ENCODE measurements at regions not wholly inside any gene's neighbourhood (a gene's known extent, or its start where the extent isn't known, plus 50 kb on each side); places are given as distances from the start of the nearest gene placed in this dataset.

DNA sequence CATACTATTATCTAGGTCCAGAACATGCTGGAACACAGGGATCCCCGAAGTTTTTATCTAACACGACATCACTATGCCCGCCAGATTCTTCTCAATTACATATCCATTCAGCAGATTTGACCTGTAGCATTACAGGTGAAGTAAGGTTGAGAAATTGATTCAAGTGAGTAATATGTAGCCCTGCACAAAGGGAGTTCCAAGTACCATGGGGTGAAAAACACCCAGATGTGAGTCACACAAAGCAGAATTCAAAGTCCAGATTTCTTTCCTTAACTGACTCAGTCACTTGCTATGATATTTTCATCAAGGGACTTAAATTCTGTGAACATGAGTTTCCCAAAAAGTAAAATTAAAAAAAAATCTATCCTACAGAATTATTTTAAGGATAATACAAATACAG lies 655.4 kb upstream of the PTCHD4 start:
- WGBS = 58% methylated on average over 3 of the region's 3 CpGs
- TF ChIP-seq MAX (IDR thresholded peaks at IDR 0.05) (no peak), GABPA (IDR thresholded peaks at IDR 0.05 in 1 of 2, conservative IDR thresholded peaks at IDR 0.05 in 1 of 2) (no peak), EGR1 (IDR thresholded peaks at IDR 0.05; ENCODE audit: low read depth in 2 of 2) (no peak), HNF4G (IDR thresholded peaks at IDR 0.05) (no peak), RAD21 (IDR thresholded peaks at IDR 0.05) (no peak), JUND (IDR thresholded peaks at IDR 0.05) (no peak), YY1 (IDR thresholded peaks at IDR 0.05) (no peak), FOXA2 (IDR thresholded peaks at IDR 0.05) (no peak), SP1 (IDR thresholded peaks at IDR 0.05) (no peak), RXRA (IDR thresholded peaks at IDR 0.05) (no peak), NR2F2 (IDR thresholded peaks at IDR 0.05) (no peak), HNF4A (conservative IDR thresholded peaks at IDR 0.05) (no peak), ATF3 (IDR thresholded peaks at IDR 0.05) (no peak), TAF1 (conservative IDR thresholded peaks at IDR 0.05) (no peak), FOXA1 (IDR thresholded peaks at IDR 0.05) (no peak)
- TF ChIP-seq, protein P1, sequence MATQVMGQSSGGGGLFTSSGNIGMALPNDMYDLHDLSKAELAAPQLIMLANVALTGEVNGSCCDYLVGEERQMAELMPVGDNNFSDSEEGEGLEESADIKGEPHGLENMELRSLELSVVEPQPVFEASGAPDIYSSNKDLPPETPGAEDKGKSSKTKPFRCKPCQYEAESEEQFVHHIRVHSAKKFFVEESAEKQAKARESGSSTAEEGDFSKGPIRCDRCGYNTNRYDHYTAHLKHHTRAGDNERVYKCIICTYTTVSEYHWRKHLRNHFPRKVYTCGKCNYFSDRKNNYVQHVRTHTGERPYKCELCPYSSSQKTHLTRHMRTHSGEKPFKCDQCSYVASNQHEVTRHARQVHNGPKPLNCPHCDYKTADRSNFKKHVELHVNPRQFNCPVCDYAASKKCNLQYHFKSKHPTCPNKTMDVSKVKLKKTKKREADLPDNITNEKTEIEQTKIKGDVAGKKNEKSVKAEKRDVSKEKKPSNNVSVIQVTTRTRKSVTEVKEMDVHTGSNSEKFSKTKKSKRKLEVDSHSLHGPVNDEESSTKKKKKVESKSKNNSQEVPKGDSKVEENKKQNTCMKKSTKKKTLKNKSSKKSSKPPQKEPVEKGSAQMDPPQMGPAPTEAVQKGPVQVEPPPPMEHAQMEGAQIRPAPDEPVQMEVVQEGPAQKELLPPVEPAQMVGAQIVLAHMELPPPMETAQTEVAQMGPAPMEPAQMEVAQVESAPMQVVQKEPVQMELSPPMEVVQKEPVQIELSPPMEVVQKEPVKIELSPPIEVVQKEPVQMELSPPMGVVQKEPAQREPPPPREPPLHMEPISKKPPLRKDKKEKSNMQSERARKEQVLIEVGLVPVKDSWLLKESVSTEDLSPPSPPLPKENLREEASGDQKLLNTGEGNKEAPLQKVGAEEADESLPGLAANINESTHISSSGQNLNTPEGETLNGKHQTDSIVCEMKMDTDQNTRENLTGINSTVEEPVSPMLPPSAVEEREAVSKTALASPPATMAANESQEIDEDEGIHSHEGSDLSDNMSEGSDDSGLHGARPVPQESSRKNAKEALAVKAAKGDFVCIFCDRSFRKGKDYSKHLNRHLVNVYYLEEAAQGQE (IDR thresholded peaks at IDR 0.05) = no peak
- TF ChIP-seq, protein P2, sequence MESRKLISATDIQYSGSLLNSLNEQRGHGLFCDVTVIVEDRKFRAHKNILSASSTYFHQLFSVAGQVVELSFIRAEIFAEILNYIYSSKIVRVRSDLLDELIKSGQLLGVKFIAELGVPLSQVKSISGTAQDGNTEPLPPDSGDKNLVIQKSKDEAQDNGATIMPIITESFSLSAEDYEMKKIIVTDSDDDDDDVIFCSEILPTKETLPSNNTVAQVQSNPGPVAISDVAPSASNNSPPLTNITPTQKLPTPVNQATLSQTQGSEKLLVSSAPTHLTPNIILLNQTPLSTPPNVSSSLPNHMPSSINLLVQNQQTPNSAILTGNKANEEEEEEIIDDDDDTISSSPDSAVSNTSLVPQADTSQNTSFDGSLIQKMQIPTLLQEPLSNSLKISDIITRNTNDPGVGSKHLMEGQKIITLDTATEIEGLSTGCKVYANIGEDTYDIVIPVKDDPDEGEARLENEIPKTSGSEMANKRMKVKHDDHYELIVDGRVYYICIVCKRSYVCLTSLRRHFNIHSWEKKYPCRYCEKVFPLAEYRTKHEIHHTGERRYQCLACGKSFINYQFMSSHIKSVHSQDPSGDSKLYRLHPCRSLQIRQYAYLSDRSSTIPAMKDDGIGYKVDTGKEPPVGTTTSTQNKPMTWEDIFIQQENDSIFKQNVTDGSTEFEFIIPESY (IDR thresholded peaks at IDR 0.05) = no peak
- TF ChIP-seq, protein P3, sequence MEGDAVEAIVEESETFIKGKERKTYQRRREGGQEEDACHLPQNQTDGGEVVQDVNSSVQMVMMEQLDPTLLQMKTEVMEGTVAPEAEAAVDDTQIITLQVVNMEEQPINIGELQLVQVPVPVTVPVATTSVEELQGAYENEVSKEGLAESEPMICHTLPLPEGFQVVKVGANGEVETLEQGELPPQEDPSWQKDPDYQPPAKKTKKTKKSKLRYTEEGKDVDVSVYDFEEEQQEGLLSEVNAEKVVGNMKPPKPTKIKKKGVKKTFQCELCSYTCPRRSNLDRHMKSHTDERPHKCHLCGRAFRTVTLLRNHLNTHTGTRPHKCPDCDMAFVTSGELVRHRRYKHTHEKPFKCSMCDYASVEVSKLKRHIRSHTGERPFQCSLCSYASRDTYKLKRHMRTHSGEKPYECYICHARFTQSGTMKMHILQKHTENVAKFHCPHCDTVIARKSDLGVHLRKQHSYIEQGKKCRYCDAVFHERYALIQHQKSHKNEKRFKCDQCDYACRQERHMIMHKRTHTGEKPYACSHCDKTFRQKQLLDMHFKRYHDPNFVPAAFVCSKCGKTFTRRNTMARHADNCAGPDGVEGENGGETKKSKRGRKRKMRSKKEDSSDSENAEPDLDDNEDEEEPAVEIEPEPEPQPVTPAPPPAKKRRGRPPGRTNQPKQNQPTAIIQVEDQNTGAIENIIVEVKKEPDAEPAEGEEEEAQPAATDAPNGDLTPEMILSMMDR (IDR thresholded peaks at IDR 0.05; ENCODE audit: low read depth, low read length, missing input control) = no peak
- H3K4me1 ChIP-seq (ENCODE audit: control insufficient read depth in 4 of 4, insufficient read depth in 4 of 4, low read length in 3 of 4) = no peaks in the 10 kb centered on the region
- DNase-seq (ENCODE audit: low spot score) = no peak
- no peaks in the 10 kb centered on the region for H3K36me3 ChIP-seq (ENCODE audit: control insufficient read depth in 4 of 4, insufficient read depth in 3 of 4, low read depth in 1 of 4, low read length in 3 of 4)
- H3K27ac ChIP-seq (ENCODE audit: low read depth in 1 of 2, low read length in 2 of 2) = no peak overlapping the region
- no peaks in the 10 kb centered on the region for H3K9me3 ChIP-seq (ENCODE audit: control insufficient read depth in 4 of 4, low read length in 3 of 4)
- H3K9ac ChIP-seq (ENCODE audit: low read depth in 1 of 2, low read length in 2 of 2) = no peak overlapping the region
- H3K27me3 ChIP-seq (ENCODE audit: control insufficient read depth in 4 of 4, insufficient read depth in 4 of 4, low read length in 3 of 4) = peaks cover 0 to 6% (median 0%) of the 10 kb centered on the region in 4 donors
- no peak overlapping the region for H3K4me3 ChIP-seq (ENCODE audit: low read depth in 1 of 3, low read length in 3 of 3)

All from liver (tissue), 8 donors.